ENCODE measurements at regions not wholly inside any gene's neighbourhood (a gene's known extent, or its start where the extent isn't known, plus 50 kb on each side); places are given as distances from the start of the nearest gene placed in this dataset.

- TF ChIP-seq, protein P1, sequence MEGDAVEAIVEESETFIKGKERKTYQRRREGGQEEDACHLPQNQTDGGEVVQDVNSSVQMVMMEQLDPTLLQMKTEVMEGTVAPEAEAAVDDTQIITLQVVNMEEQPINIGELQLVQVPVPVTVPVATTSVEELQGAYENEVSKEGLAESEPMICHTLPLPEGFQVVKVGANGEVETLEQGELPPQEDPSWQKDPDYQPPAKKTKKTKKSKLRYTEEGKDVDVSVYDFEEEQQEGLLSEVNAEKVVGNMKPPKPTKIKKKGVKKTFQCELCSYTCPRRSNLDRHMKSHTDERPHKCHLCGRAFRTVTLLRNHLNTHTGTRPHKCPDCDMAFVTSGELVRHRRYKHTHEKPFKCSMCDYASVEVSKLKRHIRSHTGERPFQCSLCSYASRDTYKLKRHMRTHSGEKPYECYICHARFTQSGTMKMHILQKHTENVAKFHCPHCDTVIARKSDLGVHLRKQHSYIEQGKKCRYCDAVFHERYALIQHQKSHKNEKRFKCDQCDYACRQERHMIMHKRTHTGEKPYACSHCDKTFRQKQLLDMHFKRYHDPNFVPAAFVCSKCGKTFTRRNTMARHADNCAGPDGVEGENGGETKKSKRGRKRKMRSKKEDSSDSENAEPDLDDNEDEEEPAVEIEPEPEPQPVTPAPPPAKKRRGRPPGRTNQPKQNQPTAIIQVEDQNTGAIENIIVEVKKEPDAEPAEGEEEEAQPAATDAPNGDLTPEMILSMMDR (optimal IDR thresholded peaks at IDR 0.05 in 1 of 3, IDR thresholded peaks at IDR 0.05 in 1 of 3, conservative IDR thresholded peaks at IDR 0.05 in 1 of 3; ENCODE audit: extremely low read depth in 1 of 3, insufficient read depth in 2 of 3, low read length in 3 of 3), result no peak
- TF ChIP-seq EZH2 (IDR thresholded peaks at IDR 0.05; ENCODE audit: low read length), result no peak
- dilution Hi-C loops (cut with MboI; ENCODE audit: extremely low pct_ligation_motif_present, low sequenced_read_pairs), result no loop called here
- no peaks in the 10 kb centered on the region for H3K4me1 ChIP-seq (ENCODE audit: control insufficient read depth, extremely low read depth, insufficient read depth, low read length)
- H3K4me3 ChIP-seq (ENCODE audit: control insufficient read depth in 2 of 3, extremely low read depth in 1 of 3, insufficient read depth in 2 of 3, low read depth in 1 of 3, low read length in 3 of 3), result no peak overlapping the region
- no peak overlapping the region for H3K27ac ChIP-seq (ENCODE audit: control insufficient read depth, insufficient read depth, low read length)
- no peaks in the 10 kb centered on the region for H3K79me2 ChIP-seq (ENCODE audit: control insufficient read depth, insufficient read depth, low read length)
- H4K20me1 ChIP-seq (ENCODE audit: control insufficient read depth, extremely low read depth, insufficient read depth, low read length), result no peaks in the 10 kb centered on the region
- H3K4me2 ChIP-seq (ENCODE audit: control insufficient read depth, extremely low read depth, insufficient read depth, low read depth, low read length), result no peak overlapping the region
- no peak overlapping the region for H2AFZ ChIP-seq (ENCODE audit: control insufficient read depth, low read length)
- no peak for FAIRE-seq
- no peak for DNase-seq (ENCODE audit: low read depth, low spot score)
- H3K9me3 ChIP-seq (ENCODE audit: control insufficient read depth, low read depth, low read length), result no peaks in the 10 kb centered on the region
- H3K36me3 ChIP-seq (ENCODE audit: control insufficient read depth in 2 of 2, extremely low read depth in 1 of 2, insufficient read depth in 2 of 2, low read length in 2 of 2), result no peaks in the 10 kb centered on the region
- no peaks in the 10 kb centered on the region for H3K27me3 ChIP-seq (ENCODE audit: control insufficient read depth, extremely low read depth, insufficient read depth, low read length)
- no peak overlapping the region for H3K9ac ChIP-seq (ENCODE audit: control insufficient read depth, extremely low read depth, insufficient read depth, low read length)
- no peaks in the 10 kb centered on the region for H3K9me1 ChIP-seq (ENCODE audit: control insufficient read depth, extremely low read depth, insufficient read depth, low read length)
Measured at GRCh38 chr12:23335593-23335992, 613.9 kb downstream of the SOX5 start.

GRCh38 chr12:23337213-23337612 is 612.3 kb downstream of the SOX5 start:
- no peak for FAIRE-seq
- H4K20me1 ChIP-seq (ENCODE audit: control insufficient read depth, extremely low read depth, insufficient read depth, low read length), result no peaks in the 10 kb centered on the region
- dilution Hi-C loops (cut with MboI; ENCODE audit: extremely low pct_ligation_motif_present, low sequenced_read_pairs), result no loop called here

More at GRCh38 chr12:23337213-23337612, 612.3 kb downstream of the SOX5 start:
- H3K36me3 ChIP-seq (ENCODE audit: control insufficient read depth in 2 of 2, extremely low read depth in 1 of 2, insufficient read depth in 2 of 2, low read length in 2 of 2), result no peaks in the 10 kb centered on the region
- H3K9me3 ChIP-seq (ENCODE audit: control insufficient read depth, low read depth, low read length), result no peaks in the 10 kb centered on the region
- H3K27ac ChIP-seq (ENCODE audit: control insufficient read depth, insufficient read depth, low read length), result no peak overlapping the region
- no peak overlapping the region for H3K4me3 ChIP-seq (ENCODE audit: control insufficient read depth in 2 of 3, extremely low read depth in 1 of 3, insufficient read depth in 2 of 3, low read depth in 1 of 3, low read length in 3 of 3)
- TF ChIP-seq, protein P1 (optimal IDR thresholded peaks at IDR 0.05 in 1 of 3, IDR thresholded peaks at IDR 0.05 in 1 of 3, conservative IDR thresholded peaks at IDR 0.05 in 1 of 3; ENCODE audit: extremely low read depth in 1 of 3, insufficient read depth in 2 of 3, low read length in 3 of 3), result no peak
- no peak for TF ChIP-seq EZH2 (IDR thresholded peaks at IDR 0.05; ENCODE audit: low read length)
- H3K27me3 ChIP-seq (ENCODE audit: control insufficient read depth, extremely low read depth, insufficient read depth, low read length), result no peaks in the 10 kb centered on the region
- no peaks in the 10 kb centered on the region for H3K79me2 ChIP-seq (ENCODE audit: control insufficient read depth, insufficient read depth, low read length)
- no peak overlapping the region for H3K9ac ChIP-seq (ENCODE audit: control insufficient read depth, extremely low read depth, insufficient read depth, low read length)
- DNase-seq (ENCODE audit: low read depth, low spot score), result no peak
- H3K9me1 ChIP-seq (ENCODE audit: control insufficient read depth, extremely low read depth, insufficient read depth, low read length), result no peaks in the 10 kb centered on the region
- H2AFZ ChIP-seq (ENCODE audit: control insufficient read depth, low read length), result no peak overlapping the region
- no peak overlapping the region for H3K4me2 ChIP-seq (ENCODE audit: control insufficient read depth, extremely low read depth, insufficient read depth, low read depth, low read length)
- H3K4me1 ChIP-seq (ENCODE audit: control insufficient read depth, extremely low read depth, insufficient read depth, low read length), result no peaks in the 10 kb centered on the region

Data from keratinocyte (primary cell).